NCI-H345 (cell line): ENCODE measurements at regions not wholly inside any gene's neighbourhood (a gene's known extent, or its start where the extent isn't known, plus 50 kb on each side); places are given as distances from the start of the nearest gene placed in this dataset.
A peak's percentile ranks its signal among the peaks of the same experiment; 100 is the strongest.
"Not testable (repeated sequence)": the region's sequence is repeated elsewhere in the genome, so short reads cannot be mapped to it uniquely, and the experiment has no call there.

ENCODE experiments used
- DNase-seq: peaks from one replicate; lab custom pipeline; 2025; lab: John Stamatoyannopoulos, UW

DNA sequence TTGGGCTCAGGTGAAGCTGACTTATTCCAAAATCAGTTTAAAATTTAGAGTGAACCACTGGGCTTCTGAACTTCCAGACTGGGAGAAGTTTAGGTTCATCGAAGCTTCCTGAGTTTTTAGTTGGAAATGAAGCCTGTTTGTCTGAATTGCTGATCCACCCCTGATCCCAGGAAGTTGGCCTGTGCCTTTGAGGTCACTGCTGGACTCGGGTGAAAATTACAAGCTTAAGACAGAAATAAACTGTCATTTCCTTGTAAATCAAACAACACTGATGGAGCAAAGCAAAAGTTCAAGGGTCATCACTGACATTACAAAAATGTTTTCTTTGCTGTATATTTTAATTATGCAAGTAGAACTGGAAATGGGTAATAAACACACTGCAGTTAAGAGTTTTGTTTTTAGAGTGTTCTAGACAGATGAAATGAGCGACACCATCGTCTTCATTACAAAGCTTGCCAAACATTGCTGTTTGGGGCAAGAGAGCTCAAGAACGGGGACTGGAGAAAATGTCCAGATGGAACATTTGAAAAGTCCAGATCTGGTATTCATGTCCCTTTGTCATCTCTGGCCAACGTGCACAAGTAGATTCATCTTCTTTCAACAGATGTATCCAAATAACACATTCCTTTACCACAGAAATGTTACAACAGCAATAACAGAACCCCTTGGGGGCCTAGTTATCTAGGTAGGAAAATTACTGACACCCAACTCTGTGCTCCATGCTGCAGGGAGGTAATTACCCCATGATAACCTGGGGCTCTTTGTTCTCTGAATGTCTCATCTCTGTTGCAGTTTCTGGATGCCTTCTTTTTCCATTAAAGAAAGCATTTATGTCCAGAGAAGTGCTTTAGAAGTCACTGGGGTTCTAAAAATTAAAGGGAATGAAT, 142.4 kb upstream of the ERCC6L2 start:
- no peak for DNase-seq

DNA sequence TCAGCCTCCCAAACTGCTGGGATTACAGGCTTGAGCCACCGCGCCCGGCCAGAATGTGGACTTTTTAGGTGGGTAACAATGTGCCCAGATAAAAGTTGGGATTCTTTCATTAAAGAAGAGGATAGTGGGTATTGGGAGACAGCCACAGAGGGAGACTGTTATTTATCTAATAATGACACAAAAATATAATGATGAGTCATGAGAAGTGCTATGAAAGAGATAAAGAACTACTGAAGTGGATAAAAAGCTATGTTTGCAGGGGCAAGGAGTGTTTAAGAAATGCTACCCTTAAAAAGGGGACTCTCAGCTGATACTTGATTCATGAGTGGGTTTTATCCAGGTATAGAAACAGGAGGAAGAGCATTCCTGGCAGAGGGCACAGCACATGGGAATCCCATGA, 143.6 kb upstream of the ERCC6L2 start:
- DNase-seq: no peak

DNA sequence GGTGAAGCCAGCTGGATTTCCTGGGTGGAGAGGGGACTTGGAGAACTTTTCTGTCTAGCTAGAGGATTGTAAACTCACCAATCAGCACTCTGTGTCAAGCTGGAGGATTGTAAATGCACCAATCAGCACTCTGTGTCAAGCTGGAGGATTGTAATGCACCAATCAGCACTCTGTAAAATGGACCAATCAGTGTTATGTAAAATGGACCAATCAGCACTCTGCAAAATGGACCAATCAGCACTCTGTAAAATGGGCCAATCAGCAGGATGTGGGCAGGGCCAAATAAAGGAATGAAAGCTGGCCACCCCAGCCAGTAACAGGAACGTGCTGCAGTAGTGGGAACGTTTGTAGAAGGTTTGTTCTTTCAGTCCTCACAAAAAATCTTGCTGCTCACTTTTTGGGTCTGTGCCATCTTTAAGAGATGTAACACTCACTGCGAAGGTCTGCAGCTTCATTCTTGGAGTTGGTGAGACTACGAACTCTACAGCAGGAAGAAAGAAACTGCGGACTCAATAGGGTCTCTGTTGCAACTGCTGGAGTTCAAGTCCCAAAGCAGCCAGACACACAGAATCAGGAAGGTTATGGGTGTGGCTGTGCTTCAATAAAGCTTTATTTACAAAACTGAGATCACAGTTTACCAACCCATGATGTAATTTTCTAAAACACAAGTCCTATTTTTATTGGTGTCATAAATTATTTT, 145.7 kb upstream of the ERCC6L2 start:
- no peak for DNase-seq

DNA sequence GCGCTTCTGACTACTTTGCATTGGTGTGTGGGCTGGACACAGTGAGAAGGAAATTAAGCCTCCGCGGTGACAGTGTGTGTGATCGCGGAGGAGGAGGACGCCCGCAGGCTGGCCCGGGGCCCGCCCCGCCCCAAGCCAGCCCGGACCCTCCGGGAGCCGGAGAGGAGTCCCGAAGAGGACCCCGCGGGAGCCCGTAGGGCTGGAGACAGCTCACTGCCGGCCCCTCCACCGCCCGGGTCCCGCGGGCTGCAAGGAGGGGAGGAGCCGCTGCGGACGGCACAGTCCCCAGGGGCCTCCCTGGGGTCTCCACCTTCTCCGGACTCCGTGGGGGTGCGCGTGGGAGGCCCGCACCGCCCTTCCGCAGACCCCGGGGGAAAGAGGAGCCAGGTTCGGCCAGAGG, 146.4 kb upstream of the ERCC6L2 start:
- DNase-seq: no peak

DNA sequence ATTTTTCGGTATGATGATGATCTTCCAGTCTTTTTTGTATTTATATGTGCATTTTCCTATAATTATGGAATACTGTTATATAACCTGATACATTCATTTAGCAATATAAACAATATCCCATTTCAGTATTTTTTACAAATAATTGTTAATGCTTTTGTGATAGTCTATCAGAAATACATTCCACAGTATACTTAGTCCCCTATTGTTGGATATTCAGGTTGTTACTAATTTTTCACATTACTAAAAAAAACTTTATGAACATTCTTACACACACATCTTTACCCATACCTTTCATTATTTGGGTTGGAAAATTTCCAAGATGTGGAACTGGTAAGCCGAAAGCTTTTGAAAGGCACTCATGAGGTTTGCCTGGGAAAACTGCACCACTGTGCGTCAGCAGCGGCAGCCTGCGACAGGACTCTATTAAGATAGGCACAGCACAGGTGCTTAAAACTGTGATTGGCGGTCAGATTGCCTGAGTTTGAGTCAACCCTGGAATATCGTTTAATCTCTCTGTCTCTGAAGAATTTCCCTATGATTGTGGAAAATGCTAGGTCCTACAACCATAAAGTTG, 147.5 kb upstream of the ERCC6L2 start:
- DNase-seq: no peak

DNA sequence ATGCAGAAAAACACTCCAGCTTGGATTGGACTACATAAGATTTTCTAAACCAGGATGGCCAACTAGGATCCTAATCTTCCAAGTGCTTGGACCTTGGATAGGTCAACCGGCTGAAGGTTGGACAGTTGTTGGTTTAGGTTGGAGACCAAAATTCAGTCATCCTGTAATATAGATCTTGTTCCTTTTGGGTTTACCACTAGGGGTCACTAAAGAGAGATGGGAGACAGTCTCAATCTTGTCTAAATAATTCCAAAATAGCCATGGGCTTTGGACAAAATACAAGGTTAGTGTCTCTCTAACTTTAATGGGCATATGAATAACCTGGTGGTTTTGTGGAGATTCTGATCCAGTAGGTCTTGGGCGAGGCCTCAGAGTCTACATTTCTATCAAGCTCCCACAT, 148.7 kb upstream of the ERCC6L2 start:
- peak; percentile 32 for DNase-seq

DNA sequence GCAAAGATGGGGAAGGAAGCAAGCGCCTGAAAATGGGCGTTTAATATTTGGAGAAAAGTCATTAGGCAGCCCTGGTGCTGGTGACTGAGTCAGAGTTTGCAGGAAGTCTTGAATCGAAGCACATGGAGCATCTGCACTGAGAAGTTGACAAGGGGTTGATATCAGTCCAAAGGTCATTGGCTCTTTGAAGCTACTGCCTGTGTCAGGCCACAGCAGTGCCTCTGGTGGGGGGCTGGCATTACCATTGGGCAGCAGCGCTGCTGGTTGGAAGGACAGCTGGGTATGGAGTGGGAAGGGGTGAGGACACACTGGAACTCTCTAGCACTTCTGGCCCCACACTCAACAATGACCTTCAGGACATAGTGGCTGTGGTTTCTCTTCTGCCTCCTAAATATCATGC, 150.4 kb upstream of the ERCC6L2 start:
- no peak for DNase-seq

DNA sequence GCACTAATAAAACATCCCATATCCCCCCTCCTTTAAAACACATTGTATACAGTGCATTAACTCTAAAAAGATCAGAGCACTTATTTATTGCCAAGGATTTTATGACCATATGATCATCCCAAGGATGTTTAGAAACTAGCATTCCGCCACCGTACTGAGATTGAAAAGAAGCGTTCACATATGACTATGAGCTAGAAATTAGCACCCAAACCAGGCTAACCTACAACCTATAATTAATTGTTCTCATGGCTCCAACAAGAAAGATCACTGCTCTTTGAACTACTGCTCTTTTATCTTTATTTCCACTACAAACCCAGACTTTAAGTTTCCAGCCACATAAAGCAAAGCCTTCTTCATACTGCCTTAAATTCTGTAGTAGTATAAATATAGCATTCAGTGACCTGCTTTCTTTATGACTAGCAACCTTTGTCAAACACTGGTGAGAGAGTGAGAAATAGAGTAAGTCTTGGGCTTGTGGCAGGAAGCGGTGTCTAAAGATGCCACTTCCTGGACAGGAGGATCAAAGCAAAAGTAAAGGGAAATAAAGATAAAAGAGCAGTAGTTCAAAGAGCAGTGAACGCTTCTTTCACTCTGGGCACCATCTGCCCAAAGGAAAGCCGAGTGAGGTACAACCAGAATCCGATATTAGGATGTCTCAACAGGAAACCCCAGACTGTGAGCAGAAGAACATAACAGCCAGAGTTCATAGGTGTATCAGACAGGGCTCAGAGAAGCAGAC, 151.1 kb upstream of the ERCC6L2 start:
- DNase-seq: no peak

DNA sequence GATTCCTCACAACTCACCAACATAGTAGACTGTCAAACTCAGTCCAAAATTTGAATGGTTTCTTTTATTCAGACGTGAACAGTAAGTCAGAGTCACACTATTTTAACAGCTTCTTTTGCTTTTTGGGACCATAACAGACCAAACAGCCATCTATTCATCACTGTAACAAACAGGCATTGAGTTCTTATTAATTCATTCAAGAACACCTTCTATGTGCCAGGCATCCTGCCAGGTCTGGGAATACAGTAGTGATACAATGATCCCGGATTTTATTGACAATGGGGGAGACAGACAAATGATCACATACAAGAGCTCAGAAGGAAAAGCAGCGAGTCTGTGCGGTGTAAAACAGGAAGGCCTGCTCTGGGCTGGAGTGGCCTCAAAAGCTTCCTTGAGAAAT, 153.3 kb upstream of the ERCC6L2 start:
- DNase-seq: peak; percentile 72

DNA sequence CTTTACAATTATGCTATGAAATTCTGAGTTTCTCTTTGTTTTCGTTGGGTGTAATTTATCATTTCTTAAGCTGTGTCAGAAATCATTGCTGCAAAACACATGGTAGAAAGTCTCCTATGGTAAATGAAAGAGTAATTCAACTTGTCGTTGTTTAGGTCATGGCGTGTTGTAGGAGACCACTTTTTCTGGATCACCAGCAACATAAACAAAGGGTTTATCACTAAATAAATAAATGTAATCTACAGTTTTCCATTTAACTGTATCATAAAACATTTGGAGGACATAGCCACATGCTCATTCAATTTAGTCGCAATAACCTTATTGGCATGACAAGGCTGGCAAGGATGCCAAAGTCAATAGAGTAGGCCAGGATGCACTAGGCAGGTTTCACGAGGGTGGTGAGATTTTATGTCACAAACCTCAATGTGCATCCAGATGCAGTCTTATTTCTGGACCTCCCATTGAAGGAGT, 154.4 kb upstream of the ERCC6L2 start:
- DNase-seq: peak; percentile 50

DNA sequence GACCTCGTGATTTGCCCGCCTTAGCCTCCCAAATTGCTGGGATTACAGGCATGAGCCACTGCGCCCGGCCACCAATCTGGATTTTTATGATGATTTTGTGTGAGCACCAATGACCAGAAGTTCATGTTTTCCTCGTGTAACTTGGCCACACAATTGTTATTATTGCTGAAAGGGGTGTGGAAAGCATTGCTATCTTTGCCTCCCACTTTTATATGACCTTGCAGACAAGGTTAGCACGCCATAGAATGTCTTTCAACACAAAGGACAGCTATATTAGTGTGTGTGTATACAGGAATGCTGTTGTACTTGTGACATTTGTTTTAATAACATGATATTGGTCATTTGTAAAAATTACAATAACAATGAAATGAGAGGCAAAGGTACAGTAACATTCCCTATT, 155.0 kb upstream of the ERCC6L2 start:
- no peak for DNase-seq

DNA sequence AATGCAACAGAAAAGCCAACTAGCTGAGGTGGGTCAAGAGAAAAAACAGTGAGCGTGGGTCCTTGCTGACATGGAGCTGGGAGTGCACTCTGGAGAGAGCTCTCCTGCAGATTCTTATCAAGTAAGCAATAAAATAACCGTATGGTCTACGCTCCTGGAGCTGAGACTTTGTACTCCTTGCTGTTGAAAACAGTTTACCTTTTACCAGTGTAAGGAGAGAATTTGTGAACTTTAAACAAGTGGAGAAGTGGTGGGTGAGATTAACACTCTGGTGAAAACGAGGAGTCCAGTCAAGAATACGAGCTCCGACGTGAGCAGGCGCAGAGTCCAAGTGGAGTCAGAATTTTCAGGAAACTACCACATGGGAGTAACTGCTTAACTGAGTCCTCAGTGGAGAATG, 156.1 kb upstream of the ERCC6L2 start:
- DNase-seq: no peak

DNA sequence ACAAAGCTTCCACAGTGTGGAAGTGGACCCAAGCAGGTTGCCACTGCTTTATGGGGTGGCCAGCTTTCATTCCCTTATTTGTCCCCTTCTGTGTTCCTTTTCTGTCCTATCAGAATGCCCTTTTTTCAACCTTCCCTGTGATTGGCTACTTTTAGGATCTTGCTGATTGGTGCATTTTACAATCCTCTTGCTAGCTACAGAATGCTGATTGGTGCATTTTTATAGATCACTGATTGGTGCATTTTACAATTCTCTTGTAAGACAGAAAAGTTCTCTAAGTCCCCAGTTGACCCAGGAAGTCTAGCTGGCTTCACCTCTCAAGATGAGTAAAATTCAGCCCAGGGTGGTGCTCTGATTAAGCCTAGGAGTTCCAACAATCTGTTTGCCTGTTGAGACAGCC, 157.2 kb upstream of the ERCC6L2 start:
- no peak for DNase-seq

DNA sequence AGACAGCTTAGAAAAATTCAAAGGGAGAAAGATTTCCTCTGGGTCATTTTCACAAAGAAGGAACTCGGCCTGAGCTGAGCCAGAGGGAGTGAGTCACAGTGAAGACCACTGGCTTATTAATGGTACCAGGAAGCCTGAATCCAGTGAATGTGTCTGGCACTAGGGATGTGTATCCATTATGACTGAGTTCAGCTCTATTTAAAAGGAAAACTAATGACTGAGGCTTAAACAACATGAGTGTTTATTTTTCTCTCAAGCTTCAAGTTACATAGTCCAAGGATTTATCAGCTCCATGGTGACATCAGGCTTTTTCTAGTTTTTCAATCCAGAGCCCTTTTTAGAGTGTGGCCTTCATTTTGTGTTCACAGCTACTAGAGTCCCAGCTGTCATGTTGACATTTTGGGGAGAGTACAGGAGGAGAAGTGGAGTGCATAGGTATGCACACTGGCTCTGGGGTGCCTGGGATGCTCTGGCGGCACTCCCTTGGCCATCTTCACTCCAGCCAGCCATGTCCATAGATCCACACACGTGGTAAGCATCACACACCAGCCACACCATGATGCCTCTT, 159.5 kb upstream of the ERCC6L2 start:
- DNase-seq: peak; percentile 73

DNA sequence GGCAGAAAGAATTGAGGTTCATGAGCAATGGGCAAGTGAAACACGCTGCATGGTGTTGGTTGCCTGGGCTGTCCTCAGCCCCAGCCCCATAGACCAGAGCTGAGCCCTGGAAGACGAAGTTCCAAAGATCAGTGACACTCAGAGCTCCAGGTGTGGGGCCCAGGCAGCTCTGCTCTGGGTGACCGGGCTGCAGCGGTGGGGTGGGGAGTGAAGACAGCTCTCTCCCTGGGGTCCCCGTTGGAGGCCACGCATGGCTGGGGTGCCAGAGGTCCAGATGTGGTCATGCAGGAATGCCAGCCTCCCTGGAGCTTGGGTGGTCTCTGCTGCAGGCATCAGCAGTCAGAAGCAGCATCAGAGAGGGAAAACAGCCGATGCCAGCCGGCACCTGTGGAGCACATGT, 165.0 kb upstream of the ERCC6L2 start:
- DNase-seq: no peak

DNA sequence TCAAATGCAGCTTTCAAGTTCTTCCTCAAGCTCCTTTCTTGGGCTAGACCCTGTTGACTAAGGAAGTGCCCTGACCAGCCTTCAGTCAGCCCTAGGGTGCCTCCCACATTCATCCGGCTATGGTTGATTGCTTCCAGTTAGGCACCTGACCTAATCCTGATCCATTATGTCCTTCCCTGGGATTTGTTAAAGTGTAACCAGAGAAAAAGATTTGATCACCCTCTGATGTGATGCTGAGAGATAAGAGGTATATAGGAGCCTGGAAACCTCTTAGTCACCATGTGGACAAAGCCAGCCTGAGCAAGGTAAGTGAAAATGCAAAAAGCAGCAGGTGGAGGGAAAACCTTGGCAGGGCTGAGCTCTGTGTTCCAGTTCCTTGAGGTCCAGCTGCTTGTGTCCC, 178.8 kb upstream of the ERCC6L2 start:
- peak; percentile 12 for DNase-seq

DNA sequence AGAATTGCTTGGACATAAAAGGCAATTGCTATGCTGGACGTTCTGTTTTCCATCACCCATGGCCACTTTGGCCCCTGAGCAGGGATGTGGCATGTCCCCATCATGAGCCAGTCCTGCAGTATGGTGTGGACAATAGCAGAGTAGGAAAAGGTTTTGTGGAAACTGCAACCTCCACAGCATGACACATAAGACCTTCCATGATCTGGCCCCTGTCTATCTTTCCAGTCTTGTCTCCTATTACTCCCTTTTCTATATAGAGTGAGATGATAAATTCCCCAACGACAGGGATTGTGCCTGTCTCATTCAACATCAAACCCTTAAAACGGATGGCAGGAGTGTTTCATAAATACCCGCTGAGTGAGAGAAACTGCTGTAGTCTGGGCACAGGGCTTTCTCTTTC, 174.7 kb upstream of the PTCH1 start:
- DNase-seq: no peak

DNA sequence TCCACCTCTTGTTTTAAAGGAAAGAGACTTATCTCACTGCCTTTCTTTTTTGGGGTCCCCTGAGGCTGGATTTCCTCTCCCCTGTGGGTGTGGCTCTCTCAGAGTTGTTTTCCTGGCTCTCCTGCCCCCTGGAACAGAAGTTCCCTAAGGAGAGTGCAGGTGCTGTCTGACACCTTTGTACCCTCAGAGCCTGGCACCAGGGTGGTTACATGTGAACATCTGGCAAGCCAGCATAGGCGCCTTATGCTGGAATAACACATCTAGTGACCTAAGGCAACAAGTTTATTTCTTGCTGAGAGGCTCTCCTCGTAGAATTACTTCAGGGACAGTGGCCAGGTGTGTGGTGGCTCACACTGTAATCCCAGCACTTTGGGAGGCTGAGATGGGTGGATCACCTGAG, 172.9 kb upstream of the PTCH1 start:
- no peak for DNase-seq

DNA sequence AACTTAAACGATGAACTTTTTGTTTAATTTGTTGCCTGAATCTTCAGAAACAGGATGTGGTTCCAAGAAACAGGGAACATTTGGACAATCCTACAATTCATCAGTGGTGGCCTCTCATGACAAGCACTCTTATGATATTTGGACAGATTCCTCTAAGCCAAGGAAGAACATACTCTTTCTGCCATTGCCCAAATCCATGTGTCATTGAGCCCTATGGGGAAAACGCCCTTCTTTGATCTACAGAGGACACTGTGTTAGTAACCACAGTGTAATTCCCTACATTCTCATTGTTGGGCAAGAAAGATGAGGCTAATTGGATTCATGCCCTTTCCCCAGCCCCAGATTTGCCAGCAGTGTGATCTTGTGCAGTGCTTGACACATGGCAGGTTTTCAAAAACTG, 167.7 kb upstream of the PTCH1 start:
- no peak for DNase-seq

DNA sequence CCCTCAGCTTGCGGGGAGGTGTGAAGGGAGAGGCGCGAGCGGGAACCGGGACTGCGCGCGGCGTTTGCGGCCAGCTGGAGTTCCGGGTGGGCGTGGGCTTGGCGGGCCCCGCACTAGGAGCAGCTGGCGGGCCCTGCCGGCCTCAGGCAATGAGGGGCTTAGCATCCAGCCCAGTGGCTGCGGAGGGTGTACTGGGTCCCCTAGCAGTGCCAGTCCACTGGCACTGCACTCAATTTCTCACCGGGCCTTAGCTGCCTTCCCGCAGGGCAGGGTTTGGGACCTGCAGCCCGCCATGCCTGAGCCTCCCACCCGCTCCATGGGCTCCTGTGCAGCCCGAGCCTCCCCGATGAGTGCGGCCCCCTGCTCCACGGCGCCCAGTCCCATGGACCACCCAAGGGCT, 163.5 kb upstream of the PTCH1 start:
- DNase-seq: not testable (repeated sequence)

DNA sequence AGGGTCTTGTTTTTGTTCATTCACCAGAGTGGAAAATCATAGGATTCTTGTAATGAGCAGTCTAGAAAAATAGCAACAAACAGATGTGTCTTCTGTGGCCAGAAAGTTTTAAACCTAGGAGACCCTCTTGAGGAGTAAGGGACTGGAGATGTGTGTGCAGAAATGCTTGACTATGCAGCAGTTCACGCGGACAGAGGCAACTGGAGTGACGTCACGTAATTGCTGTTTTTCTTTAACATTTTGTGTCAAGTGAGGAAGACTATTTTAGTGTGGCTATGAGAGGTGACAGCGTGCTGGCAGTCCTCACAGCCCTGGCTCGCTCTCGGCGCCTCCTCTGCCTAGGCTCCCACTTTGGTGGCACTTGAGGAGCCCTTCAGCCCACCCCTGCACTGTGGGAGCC, 163.1 kb upstream of the PTCH1 start:
- DNase-seq: no peak

DNA sequence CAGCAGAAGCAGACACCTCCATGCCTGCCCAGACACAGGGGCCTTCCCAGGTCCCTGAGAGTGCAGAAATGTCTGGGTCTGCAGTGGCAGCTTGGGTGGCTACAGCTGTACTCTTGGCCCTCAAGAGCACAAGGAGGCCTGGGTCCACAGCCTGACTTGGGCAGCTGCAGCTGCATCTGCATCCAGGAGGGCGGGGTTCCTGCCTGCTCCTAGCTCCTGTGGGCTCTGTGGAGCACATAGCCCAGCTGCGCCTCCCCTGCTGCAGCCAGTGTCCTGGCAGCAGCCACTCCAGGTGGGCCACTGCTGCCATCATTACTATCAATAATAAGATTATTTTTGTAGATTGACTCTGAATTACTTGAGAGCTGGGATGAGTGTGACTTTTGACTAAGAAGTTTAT, 162.0 kb upstream of the PTCH1 start:
- no peak for DNase-seq
